GM18951 (cell line): ENCODE measurements at regions not wholly inside any gene's neighbourhood (a gene's known extent, or its start where the extent isn't known, plus 50 kb on each side); places are given as distances from the start of the nearest gene placed in this dataset.
"Not testable (repeated sequence)": the region's sequence is repeated elsewhere in the genome, so short reads cannot be mapped to it uniquely, and the experiment has no call there.

Experiments used
- POLR2A ChIP-seq: IDR thresholded peaks from 4 replicates; pipeline ENCODE4 v1.6.1; 2011; ENCODE audit warnings: mild to moderate bottlenecking; ENCODE audit not compliant: insufficient read length, insufficient read depth; ENCODE audit errors: extremely low read depth
- in situ Hi-C: fragments of 300-500 bp; cut with MboI; formaldehyde crosslinking; loops from one replicate; pipeline ENCODE4 v1.12.0; 2022; ENCODE audit warnings: low sequenced_read_pairs, mixed read lengths, inconsistent platforms; ENCODE audit not compliant: unreplicated experiment

DNA sequence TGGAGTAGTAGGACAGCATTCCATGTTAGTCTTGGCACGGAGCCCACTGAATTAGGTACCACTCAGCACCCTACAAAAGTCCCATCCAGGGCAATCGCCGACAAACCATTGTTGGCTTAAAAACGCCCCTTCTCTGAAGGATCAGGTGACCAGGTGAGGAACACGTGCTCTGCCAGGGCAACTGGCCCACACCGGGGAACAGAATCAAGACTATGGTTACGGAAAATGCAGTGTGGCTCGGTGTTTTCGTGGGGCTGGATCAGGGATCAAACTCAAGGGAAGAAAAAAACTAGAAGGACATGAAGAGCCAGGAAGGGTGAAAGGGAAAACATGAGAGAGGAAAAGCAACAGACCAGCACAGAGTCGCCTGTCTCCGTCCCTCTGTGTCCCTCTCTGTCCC is 177.8 kb upstream of the ARID1B start:
- TF ChIP-seq POLR2A, result no peak
- in situ Hi-C loops, result no loop called here

DNA sequence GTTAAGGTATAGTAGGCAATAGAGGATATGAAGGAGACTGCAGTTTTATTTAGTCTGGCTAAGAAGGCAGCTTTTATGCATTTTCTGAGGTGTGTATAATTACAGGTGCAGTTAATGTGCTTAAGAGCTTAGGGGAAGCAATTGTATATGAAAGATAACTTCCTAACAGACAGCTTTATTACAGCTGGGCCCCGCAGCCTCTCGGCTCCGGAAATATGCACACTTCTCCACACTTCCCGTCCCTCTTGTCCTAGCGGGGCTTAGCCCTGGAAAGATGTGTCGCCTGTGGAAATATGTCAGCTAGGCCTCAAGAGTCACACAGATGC is 178.4 kb upstream of the ARID1B start:
- TF ChIP-seq POLR2A, result no peak
- in situ Hi-C loops, result no loop called here

DNA sequence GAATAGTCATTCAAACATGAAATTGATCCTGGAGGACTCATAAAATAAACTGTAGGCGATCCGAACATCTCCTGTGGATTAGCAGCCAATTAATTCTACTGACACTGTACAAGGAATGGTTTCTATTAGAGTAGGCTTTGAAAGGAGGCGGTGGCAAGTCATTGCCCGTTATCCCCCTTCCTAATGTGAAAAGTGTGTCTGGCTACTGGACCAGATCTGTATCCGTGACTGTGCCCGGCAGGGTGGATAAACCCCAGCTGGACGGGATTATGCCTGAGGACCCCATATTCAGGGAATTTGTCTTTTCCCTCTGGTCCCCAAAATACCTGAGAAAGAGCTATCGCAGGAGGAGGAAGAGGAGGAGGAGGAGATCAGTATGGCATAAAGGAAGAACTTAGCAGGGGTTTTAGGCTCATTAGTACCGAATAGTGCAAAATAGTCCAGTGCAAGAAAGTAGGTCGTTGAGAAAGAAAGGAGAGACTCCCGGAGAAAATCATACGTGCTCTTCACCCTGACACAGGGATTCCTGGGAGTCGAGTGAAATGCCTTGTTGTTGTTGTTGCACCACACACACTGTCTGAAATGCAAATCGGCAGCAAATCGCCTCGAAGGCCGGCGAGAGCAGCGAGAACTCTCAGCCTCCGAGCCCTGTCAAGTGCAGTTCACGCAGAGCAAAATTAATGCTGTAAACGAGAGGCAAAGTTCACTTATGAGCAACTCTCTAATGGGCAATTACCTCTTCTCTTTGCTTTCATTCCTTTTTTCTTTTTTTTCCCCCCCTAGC is 178.9 kb upstream of the ARID1B start:
- no peak for TF ChIP-seq POLR2A
- in situ Hi-C loops, result no loop called here

DNA sequence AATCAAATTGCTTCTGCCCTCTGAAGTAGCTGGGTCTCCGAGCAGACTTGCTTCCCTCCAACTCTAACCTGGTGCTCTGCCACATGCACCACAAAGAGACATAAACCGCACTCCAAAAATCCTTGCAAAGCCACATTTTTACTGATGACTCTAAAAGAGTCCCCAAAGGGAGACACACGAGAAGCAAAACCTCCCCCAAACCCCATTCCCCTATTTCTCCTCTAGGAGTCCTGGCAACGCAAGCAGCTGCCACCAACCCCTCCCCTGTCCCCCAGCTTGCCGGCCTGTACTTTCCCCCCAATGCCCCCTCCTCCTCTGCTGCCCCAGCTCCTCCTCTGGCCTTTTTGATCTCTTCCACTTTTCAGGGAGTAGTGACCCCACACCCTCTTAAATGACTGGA is 180.1 kb upstream of the ARID1B start:
- in situ Hi-C loops, result no loop called here
- TF ChIP-seq POLR2A, result no peak

DNA sequence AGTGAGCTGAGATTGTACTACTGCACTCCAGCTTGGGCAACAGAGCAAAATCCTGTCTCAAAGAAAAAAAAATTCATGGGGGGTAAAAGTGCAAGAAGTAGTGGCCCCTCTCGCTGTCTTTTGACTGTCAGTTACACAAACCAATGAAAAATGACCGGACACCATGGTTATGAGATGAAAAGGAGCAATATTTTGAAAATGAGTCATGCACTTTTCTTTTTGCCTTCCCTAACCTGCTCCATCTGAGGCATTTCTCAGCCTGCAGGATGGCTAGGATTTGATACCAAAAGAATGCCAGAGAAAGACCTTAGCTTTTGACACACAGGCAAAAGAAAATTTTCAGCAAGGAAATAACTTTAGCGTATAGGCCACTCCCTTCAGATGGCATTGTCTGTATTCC is 181.7 kb upstream of the ARID1B start:
- in situ Hi-C loops, result no loop called here
- TF ChIP-seq POLR2A, result no peak

DNA sequence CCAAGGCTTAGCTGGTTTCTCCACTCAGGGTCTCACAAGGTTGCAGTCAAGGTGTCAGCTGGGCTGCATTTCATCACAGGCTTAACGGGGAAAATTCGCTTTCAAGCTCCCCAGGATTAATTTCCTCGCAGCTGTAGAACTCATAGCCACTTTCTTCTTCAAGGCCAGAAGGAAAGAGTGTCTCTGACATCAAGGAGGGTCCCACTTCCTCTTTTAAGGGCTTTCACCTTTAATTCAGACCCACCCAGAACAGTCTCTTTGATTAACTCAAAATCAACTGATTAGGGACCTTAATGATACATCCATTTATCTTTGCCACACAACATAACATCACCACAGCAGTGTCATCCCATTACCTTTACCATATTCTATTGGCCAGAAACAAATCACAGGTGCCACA is 183.3 kb upstream of the ARID1B start:
- in situ Hi-C loops, result no loop called here
- no peak for TF ChIP-seq POLR2A

DNA sequence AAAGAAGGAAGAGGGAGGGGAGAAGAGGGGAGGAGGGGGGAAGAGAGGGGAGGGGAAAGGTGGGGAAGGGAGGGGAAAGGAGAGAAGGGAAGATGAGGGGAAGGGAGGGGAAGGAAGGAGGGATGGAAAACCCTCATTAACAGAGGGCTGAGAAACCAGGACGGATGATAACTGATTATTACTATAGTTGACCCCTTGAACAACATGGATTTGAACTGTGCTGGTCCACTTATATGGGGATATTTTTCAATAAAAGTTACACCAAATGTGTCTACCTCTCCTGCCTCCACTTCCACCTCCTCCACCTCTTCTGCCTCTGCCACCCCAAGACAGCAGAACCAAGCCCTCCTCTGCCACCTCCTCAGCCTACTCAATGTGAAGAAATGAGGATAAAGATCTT is 184.1 kb upstream of the ARID1B start:
- TF ChIP-seq POLR2A, result no peak
- in situ Hi-C loops, result no loop called here

DNA sequence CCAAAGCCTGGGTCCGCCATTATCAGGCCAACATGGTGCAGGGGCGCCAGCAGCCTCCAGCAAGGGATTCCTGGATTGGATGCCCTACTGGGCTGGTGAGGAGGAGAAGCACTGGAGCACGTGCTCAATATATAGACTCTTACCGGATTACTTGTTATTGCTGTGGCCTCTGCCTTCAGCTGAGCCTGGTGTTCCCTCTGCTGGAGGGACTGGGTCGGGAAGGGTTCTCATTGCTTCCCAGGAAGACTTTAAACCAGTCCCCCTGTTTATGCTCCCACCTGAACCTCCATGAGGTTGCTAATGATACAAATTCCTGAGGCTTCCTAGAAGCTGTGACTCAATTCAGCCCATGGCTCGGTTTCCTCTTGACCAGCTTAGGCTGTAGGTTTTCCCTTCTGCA is 186.7 kb upstream of the ARID1B start:
- in situ Hi-C loops, result no loop called here
- TF ChIP-seq POLR2A, result no peak

DNA sequence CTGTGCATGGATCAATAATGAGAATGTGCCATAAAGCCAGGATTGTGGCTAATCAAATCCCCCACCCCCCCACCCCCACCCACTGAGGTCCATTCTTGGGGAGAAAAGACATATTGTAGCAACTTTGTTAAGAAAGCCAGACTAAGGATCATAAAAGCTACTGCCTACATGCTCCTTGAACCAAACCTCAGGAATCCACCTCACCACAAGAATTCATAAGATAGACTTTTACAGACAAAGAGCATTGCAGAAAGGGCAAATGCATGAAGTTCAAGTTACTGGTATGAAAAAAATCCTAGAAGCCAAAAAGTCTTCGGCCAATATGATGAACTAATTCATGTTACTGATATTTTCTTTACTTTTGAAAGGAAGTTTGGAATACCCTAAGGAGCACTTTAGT is 187.9 kb upstream of the ARID1B start:
- no peak for TF ChIP-seq POLR2A
- in situ Hi-C loops, result no loop called here

DNA sequence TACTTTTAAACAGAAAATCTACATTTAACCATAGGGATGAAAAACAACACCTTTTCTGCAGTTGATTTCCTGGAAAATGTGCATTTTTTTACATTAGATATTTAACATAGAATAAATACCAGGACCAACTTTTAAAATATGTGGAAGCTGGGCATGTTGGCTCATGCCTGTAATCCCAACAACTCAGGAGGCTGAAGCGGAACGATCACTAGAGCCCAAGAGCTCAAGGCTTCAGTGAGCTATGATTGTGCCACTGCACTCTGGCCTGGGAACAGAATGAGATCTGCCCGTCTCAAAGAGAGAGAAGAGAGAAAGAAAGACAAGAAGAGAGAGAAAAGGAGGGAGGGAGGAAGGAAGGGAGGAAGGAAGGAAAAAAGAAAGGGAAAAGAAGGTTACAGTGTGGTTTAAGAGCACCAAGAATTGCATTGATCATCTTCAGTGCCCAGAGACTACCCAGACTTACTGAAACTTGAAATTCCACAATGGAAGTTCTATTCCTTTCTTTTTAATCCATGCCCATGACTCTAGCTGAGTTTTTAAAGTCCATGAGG is 189.4 kb upstream of the ARID1B start:
- in situ Hi-C loops, result no loop called here
- no peak for TF ChIP-seq POLR2A

DNA sequence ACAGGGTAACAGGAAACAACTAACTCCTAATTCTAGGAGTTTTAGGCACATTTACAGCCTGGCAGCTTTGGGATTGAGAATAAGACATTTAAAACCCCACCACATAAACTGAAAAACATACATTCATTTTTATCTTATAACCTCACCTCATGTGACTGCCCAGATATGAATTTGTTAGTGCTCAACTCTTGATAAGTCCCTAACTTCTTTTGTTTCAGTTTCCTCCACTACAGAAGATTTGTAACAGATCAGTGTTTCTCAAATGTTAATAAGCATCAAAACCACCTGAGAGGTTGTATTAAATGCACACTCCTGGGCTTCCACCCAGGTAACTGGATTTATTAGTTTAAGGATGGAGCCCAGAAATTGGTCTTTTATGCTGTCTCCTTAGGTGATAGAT is 190.1 kb upstream of the ARID1B start:
- in situ Hi-C loops, result no loop called here

DNA sequence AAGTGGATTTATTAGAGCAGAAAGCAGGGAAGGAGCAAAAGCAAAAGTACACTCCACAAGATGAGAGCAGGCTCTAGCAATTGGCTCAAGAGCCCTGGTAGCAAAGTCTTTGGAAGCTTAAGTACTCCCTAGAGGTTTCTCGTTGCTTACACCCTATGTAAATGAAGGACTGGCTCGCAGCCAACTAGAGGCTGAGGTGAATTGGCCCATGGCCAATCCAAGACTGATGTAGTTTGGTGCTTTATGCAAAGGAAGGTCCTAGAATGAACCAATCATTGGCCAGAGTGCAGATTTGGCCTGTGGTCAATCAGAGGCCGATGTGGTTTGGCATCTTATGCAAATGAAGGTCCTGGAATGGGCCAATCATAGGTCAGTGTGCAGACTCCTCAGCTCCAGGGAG is 191.3 kb upstream of the ARID1B start:
- in situ Hi-C loops, result no loop called here
- no peak for TF ChIP-seq POLR2A

More for the DNA sequence above, 190.1 kb upstream of the ARID1B start:
- TF ChIP-seq POLR2A, result no peak

DNA sequence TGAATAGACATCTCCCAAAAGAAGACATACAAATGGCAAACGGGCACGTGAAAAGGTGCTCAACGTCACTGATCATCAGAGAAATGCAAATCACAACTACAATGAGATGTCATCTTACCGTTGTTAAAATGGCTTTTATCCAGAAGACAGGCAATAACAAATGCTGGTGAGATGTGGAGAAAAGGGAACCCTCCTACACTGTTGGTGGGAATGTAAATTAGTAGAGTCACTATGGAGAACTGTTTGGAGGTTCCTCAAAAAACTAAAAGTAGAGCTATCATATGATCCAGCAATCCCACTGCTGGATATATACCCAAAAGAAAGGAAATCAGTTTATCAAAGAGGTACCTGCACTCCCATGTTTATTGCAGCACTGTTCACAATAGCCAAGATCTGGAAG is 193.1 kb upstream of the ARID1B start:
- in situ Hi-C loops, result not testable (repeated sequence)

DNA sequence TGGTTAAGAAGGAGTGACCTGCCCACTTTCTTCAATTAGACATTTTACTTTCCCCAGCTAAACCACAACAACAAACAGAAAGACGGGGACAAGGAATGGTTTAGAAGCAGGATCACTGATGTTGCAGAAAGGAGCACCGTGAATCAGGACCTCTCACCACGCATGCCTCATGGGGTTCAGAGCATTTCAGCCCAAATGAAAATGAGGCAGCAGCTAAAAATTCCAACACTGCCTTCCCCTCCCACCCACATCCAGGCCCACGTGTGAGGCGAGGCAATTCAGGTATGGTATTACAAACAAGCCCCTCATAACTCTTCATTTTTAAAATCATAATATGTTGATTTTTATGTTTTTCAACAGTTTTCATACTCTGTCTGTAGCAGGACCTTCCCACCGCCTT is 194.1 kb upstream of the ARID1B start:
- no peak for TF ChIP-seq POLR2A
- in situ Hi-C loops, result no loop called here
